ENCODE measurements at regions not wholly inside any gene's neighbourhood (a gene's known extent, or its start where the extent isn't known, plus 50 kb on each side); places are given as distances from the start of the nearest gene placed in this dataset.

- TF ChIP-seq CTCF (IDR thresholded peaks at IDR 0.05) (no peak), ZBTB33 (IDR thresholded peaks at IDR 0.05; ENCODE audit: borderline replicate concordance, low read depth) (no peak), USF1 (IDR thresholded peaks at IDR 0.05; ENCODE audit: borderline replicate concordance, low read depth) (no peak), TAF1 (IDR thresholded peaks at IDR 0.05; ENCODE audit: borderline replicate concordance, low read depth, low read length) (no peak), EP300 (IDR thresholded peaks at IDR 0.05; ENCODE audit: borderline replicate concordance in 1 of 2, low read depth in 1 of 2, low read length in 1 of 2) (no peak), RCOR1 (IDR thresholded peaks at IDR 0.05; ENCODE audit: low read length) (no peak), YY1 (IDR thresholded peaks at IDR 0.05; ENCODE audit: low read depth) (no peak), MXI1 (IDR thresholded peaks at IDR 0.05; ENCODE audit: low read depth, low read length) (no peak), POLR2AphosphoS5 (IDR thresholded peaks at IDR 0.05; ENCODE audit: low read depth, low read length) (no peak), EZH2phosphoT487 (IDR thresholded peaks at IDR 0.05; ENCODE audit: borderline replicate concordance, low read depth) (no peak), CHD2 (IDR thresholded peaks at IDR 0.05; ENCODE audit: low read length, partially characterized antibody) (no peak), REST (IDR thresholded peaks at IDR 0.05; ENCODE audit: low read depth, low read length) (no peak), MAX (IDR thresholded peaks at IDR 0.05; ENCODE audit: low read depth) (no peak)
Measured at GRCh38 chr11:95434489-95435057, 203.6 kb upstream of the SESN3 start.
